ENCODE measurements at regions not wholly inside any gene's neighbourhood (a gene's known extent, or its start where the extent isn't known, plus 50 kb on each side); places are given as distances from the start of the nearest gene placed in this dataset.

- TF ChIP-seq CTCF (conservative IDR thresholded peaks at IDR 0.05; ENCODE audit: low read length) (no peak), EZH2phosphoT487 (IDR thresholded peaks at IDR 0.05; ENCODE audit: borderline replicate concordance, low read depth, low read length) (no peak)
Measured at GRCh38 chr4:112086036-112086434, 59.2 kb upstream of the FAM241A start.

Data from OCI-LY7 (cell line).